Activated naive CD4-positive, alpha-beta T cell treated with anti-CD3 and anti-CD28 coated beads for 36 hours (primary cell): ENCODE measurements at regions not wholly inside any gene's neighbourhood (a gene's known extent, or its start where the extent isn't known, plus 50 kb on each side); places are given as distances from the start of the nearest gene placed in this dataset.

ENCODE experiments used
- CTCF ChIA-PET: fragments of 350-600 bp; sonication (Branson Sonifier 250); formaldehyde crosslinking; loops from one replicate; lab custom pipeline; 2021; ENCODE audit warnings: antibody characterized with exemption; lab: Charles Lee
- DNase-seq: peaks from one replicate; pipeline ENCODE4 v3.0.0-alpha.2; 2020
- H3K27ac Mint-ChIP-seq: one replicate; pipeline ENCODE4 v1.8.0; 2021; ENCODE audit warnings: mild to moderate bottlenecking, mixed read lengths
- H3K27me3 Mint-ChIP-seq: one replicate; pipeline ENCODE4 v1.8.0; 2021; ENCODE audit warnings: low read depth, mixed read lengths
- H3K36me3 Mint-ChIP-seq: one replicate; pipeline ENCODE4 v1.8.0; 2021; ENCODE audit warnings: low read depth, mixed read lengths
- H3K4me1 Mint-ChIP-seq: one replicate; pipeline ENCODE4 v1.8.0; 2021; ENCODE audit warnings: low read depth, mixed read lengths
- H3K4me3 Mint-ChIP-seq: one replicate; pipeline ENCODE4 v1.8.0; 2021; ENCODE audit warnings: mild to moderate bottlenecking, moderate library complexity, mixed read lengths
- H3K9me3 Mint-ChIP-seq: one replicate; pipeline ENCODE4 v1.8.0; 2021; ENCODE audit warnings: mixed read lengths
- intact Hi-C: fragments of 100-400 bp; cut with micrococcal nuclease; formaldehyde crosslinking; loops from one replicate; pipeline ENCODE4 v1.15.1; 2023

DNA sequence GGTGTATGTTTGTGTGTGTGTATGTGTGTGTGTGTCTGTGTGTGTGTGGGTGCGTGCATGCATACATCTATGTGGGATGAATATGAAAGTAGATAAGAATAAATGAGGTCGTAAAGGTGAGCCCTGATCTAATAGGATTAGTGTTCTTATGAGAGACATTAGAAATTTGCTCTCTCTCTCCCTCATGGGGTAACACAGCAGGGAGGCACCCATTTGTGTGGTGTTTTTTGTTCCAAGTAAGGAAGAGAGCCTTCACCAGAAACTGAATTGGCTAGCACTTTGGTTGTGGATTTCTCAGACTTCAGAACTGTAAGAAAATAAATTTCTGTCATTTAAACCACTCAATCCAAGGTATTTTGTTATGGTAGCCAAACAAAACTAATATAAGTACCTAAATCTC, 353.7 kb upstream of the CHRM2 start:
- no peak overlapping the region for H3K4me3 Mint-ChIP-seq
- H3K27me3 Mint-ChIP-seq = no peaks in the 10 kb centered on the region
- H3K4me1 Mint-ChIP-seq = no peaks in the 10 kb centered on the region
- H3K9me3 Mint-ChIP-seq = peaks cover 3% of the 10 kb centered on the region
- DNase-seq = no peak
- CTCF ChIA-PET = no interaction called here
- intact Hi-C loops = no loop called here
- H3K27ac Mint-ChIP-seq = no peak overlapping the region
- no peaks in the 10 kb centered on the region for H3K36me3 Mint-ChIP-seq

GRCh38 chr7:136513744-136514143, 354.7 kb upstream of the CHRM2 start:
- intact Hi-C loops = no loop called here
- CTCF ChIA-PET = no interaction called here
- Mint-ChIP-seq H3K27ac (no peak overlapping the region), H3K27me3 (no peaks in the 10 kb centered on the region), H3K36me3 (no peaks in the 10 kb centered on the region), H3K4me3 (no peak overlapping the region), H3K4me1 (no peaks in the 10 kb centered on the region), H3K9me3 (peaks cover 3% of the 10 kb centered on the region)
- no peak for DNase-seq

- H3K4me1 Mint-ChIP-seq = no peaks in the 10 kb centered on the region
- no peaks in the 10 kb centered on the region for H3K27me3 Mint-ChIP-seq
- CTCF ChIA-PET = no interaction called here
- no peak overlapping the region for H3K27ac Mint-ChIP-seq
- intact Hi-C loops = no loop called here
- H3K9me3 Mint-ChIP-seq = peaks cover 1% of the 10 kb centered on the region
- DNase-seq = no peak
- no peak overlapping the region for H3K4me3 Mint-ChIP-seq
- no peaks in the 10 kb centered on the region for H3K36me3 Mint-ChIP-seq
Measured at GRCh38 chr7:136509466-136509865, 359.0 kb upstream of the CHRM2 start.

- Mint-ChIP-seq H3K27ac (no peak overlapping the region), H3K9me3 (peaks cover 3% of the 10 kb centered on the region), H3K4me3 (no peak overlapping the region), H3K27me3 (no peaks in the 10 kb centered on the region), H3K36me3 (no peaks in the 10 kb centered on the region), H3K4me1 (no peaks in the 10 kb centered on the region)
- CTCF ChIA-PET = no interaction called here
- DNase-seq = no peak
- intact Hi-C loops = no loop called here
Measured at GRCh38 chr7:136502162-136502561, 366.3 kb upstream of the CHRM2 start.

DNA sequence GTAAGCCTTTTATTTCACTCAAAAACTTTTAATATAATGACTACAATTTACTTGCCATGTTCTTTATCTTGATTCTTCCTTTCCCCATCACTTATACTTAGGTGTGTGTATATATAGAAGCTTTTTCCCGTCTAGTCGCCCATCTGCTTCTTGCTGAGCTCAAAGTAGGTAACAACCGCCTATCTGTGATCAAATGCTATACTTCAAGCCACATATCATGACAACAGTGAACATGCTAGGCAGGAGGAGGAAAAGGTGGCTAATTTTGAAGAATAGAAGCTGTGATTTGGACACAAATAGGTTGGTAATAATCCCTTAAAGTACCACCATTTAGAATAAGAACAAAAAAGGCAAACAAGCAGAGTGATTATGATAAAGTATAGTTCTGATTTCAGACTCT, 367.3 kb upstream of the CHRM2 start:
- intact Hi-C loops = no loop called here
- Mint-ChIP-seq H3K36me3 (no peaks in the 10 kb centered on the region), H3K27me3 (no peaks in the 10 kb centered on the region), H3K9me3 (peaks cover 3% of the 10 kb centered on the region), H3K4me3 (no peak overlapping the region), H3K4me1 (no peaks in the 10 kb centered on the region), H3K27ac (no peak overlapping the region)
- CTCF ChIA-PET = no interaction called here
- no peak for DNase-seq

DNA sequence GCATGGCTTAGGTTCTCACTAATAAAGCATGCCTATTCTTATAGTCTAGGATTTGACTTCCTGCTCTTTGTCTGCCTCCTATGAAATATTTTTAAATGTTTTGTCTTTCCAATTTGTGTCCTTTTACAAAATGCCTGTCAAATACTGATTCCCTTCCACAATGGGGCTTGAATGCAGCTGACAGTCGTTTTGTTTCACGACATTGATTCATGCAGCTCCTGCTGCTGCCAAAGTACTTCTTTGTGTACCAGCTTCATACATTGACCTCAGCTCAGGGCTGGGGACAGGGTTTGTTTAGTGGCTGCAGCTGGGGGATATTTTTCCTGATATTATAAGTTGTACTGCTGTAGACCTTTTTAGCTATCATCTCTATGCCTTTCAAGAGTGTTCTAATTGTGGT, 371.9 kb upstream of the CHRM2 start:
- intact Hi-C loops = no loop called here
- H3K36me3 Mint-ChIP-seq = no peaks in the 10 kb centered on the region
- no peak overlapping the region for H3K27ac Mint-ChIP-seq
- H3K4me1 Mint-ChIP-seq = no peaks in the 10 kb centered on the region
- H3K4me3 Mint-ChIP-seq = no peak overlapping the region
- no peak for DNase-seq
- H3K9me3 Mint-ChIP-seq = peaks cover 2% of the 10 kb centered on the region
- no peaks in the 10 kb centered on the region for H3K27me3 Mint-ChIP-seq
- CTCF ChIA-PET = no interaction called here

GRCh38 chr7:136495081-136495480, 373.4 kb upstream of the CHRM2 start:
- no peaks in the 10 kb centered on the region for H3K4me1 Mint-ChIP-seq
- no peak overlapping the region for H3K4me3 Mint-ChIP-seq
- H3K36me3 Mint-ChIP-seq = no peaks in the 10 kb centered on the region
- H3K27ac Mint-ChIP-seq = no peak overlapping the region
- peaks cover 2% of the 10 kb centered on the region for H3K9me3 Mint-ChIP-seq
- no peak for DNase-seq
- CTCF ChIA-PET = no interaction called here
- intact Hi-C loops = no loop called here
- no peaks in the 10 kb centered on the region for H3K27me3 Mint-ChIP-seq

DNA sequence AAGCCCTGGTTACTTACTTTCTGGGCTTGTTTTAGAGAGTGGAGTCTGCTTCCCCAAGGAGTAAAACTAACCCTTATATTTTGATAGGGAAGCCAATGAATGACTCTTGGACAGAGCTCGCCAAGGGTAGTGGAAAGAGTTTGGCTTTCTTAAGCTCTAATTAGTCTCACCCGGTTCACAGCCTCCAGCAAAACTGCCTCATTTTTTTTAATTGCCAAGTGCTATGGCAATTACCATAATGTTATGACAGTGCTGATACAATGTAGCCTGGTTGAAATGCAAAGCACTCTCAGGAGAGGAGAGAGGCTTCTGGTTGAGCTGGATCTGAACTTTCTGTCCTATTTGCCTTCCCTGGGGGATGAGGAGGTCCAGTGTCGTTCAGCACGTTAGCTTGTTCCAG, 376.1 kb upstream of the CHRM2 start:
- intact Hi-C loops = no loop called here
- no peak overlapping the region for H3K4me3 Mint-ChIP-seq
- CTCF ChIA-PET = no interaction called here

DNA sequence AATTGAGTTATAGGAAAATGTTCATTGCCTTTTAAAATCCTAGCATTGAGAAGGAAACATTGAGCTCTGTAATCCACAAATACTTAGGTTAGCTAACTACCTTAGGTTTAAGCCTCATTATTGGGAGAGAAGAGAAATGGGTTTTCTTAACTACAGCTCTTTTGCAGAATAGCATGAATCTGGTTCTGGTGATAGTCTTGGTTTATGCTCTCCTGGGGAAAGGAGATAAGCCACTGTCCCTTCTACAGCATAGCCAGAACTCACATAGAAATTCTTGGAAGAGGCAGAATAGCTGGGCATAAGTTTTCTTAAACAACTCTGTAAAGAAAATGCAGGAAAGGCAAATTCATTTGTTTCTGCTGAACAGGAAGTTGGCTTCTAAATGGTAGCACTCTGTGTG, 378.6 kb upstream of the CHRM2 start:
- H3K27ac Mint-ChIP-seq = no peak overlapping the region
- no peak for DNase-seq
- no peak overlapping the region for H3K4me3 Mint-ChIP-seq
- H3K36me3 Mint-ChIP-seq = no peaks in the 10 kb centered on the region
- peaks cover 2% of the 10 kb centered on the region for H3K9me3 Mint-ChIP-seq
- no peaks in the 10 kb centered on the region for H3K27me3 Mint-ChIP-seq
- H3K4me1 Mint-ChIP-seq = no peaks in the 10 kb centered on the region
- CTCF ChIA-PET = no interaction called here
- intact Hi-C loops = no loop called here

More for the DNA sequence above, 376.1 kb upstream of the CHRM2 start:
- Mint-ChIP-seq H3K36me3 (no peaks in the 10 kb centered on the region), H3K27ac (no peak overlapping the region), H3K27me3 (no peaks in the 10 kb centered on the region), H3K9me3 (peaks cover 2% of the 10 kb centered on the region), H3K4me1 (no peaks in the 10 kb centered on the region)
- DNase-seq = no peak

GRCh38 chr7:136480901-136481300, 387.6 kb upstream of the CHRM2 start:
- Mint-ChIP-seq H3K4me3 (no peak overlapping the region), H3K9me3 (peaks cover 3% of the 10 kb centered on the region), H3K4me1 (no peaks in the 10 kb centered on the region), H3K27me3 (no peaks in the 10 kb centered on the region), H3K27ac (no peak overlapping the region), H3K36me3 (no peaks in the 10 kb centered on the region)
- intact Hi-C loops = no loop called here
- CTCF ChIA-PET = no interaction called here
- no peak for DNase-seq

- Mint-ChIP-seq H3K27ac (no peak overlapping the region), H3K36me3 (no peaks in the 10 kb centered on the region), H3K27me3 (no peaks in the 10 kb centered on the region), H3K9me3 (peaks cover 8% of the 10 kb centered on the region), H3K4me1 (no peaks in the 10 kb centered on the region), H3K4me3 (no peak overlapping the region)
- CTCF ChIA-PET = no interaction called here
- intact Hi-C loops = no loop called here
- DNase-seq = no peak
Measured at GRCh38 chr7:136479922-136480321, 388.5 kb upstream of the CHRM2 start.

GRCh38 chr7:136470179-136470578, 398.3 kb upstream of the CHRM2 start:
- Mint-ChIP-seq H3K36me3 (no peaks in the 10 kb centered on the region), H3K27ac (no peak overlapping the region), H3K4me3 (no peak overlapping the region), H3K4me1 (no peaks in the 10 kb centered on the region), H3K27me3 (no peaks in the 10 kb centered on the region), H3K9me3 (peaks cover 25% of the 10 kb centered on the region)
- intact Hi-C loops = no loop called here
- no peak for DNase-seq
- CTCF ChIA-PET = no interaction called here

- DNase-seq = no peak
- CTCF ChIA-PET = no interaction called here
- Mint-ChIP-seq H3K36me3 (no peaks in the 10 kb centered on the region), H3K9me3 (peaks cover 29% of the 10 kb centered on the region), H3K27ac (no peak overlapping the region), H3K4me3 (no peak overlapping the region), H3K4me1 (no peaks in the 10 kb centered on the region), H3K27me3 (no peaks in the 10 kb centered on the region)
- intact Hi-C loops = no loop called here
Measured at GRCh38 chr7:136452949-136453348, 415.5 kb upstream of the CHRM2 start.

- intact Hi-C loops = no loop called here
Measured at GRCh38 chr7:136446751-136447150, 421.7 kb upstream of the CHRM2 start.

More at GRCh38 chr7:136446751-136447150, 421.7 kb upstream of the CHRM2 start:
- Mint-ChIP-seq H3K9me3 (peaks cover 15% of the 10 kb centered on the region), H3K27ac (no peak overlapping the region), H3K4me3 (no peak overlapping the region), H3K36me3 (no peaks in the 10 kb centered on the region), H3K4me1 (no peaks in the 10 kb centered on the region), H3K27me3 (no peaks in the 10 kb centered on the region)
- no peak for DNase-seq
- CTCF ChIA-PET = no interaction called here
